ENCODE measurements at regions not wholly inside any gene's neighbourhood (a gene's known extent, or its start where the extent isn't known, plus 50 kb on each side); places are given as distances from the start of the nearest gene placed in this dataset.

GRCh38 chr15:97196048-97197014, 764.2 kb upstream of the ARRDC4 start:
- no peaks in the 10 kb centered on the region for H3K36me3 ChIP-seq
- H3K27me3 ChIP-seq (ENCODE audit: low read depth) = no peaks in the 10 kb centered on the region
- H3K27ac ChIP-seq (replicated peaks) = no peak overlapping the region
- no peak overlapping the region for H3K4me3 ChIP-seq
- peaks cover 15% of the 10 kb centered on the region for H3K9me3 ChIP-seq (replicated peaks)
- no peak for DNase-seq
- TF ChIP-seq CTCF (IDR thresholded peaks at IDR 0.05; ENCODE audit: borderline replicate concordance) = no peak
- no peaks in the 10 kb centered on the region for H3K4me1 ChIP-seq
- intact Hi-C loops (cut with micrococcal nuclease) = no loop called here

GRCh38 chr15:97199393-97200051, 761.0 kb upstream of the ARRDC4 start:
- Histone ChIP-seq H3K36me3 (no peaks in the 10 kb centered on the region), H3K9me3 (replicated peaks) (no peaks in the 10 kb centered on the region), H3K27ac (replicated peaks) (no peak overlapping the region), H3K4me1 (no peaks in the 10 kb centered on the region), H3K4me3 (no peak overlapping the region), H3K27me3 (ENCODE audit: low read depth) (no peaks in the 10 kb centered on the region)
- no peak for DNase-seq
- no peak for TF ChIP-seq CTCF (IDR thresholded peaks at IDR 0.05; ENCODE audit: borderline replicate concordance)
- intact Hi-C loops (cut with micrococcal nuclease) = no loop called here

GRCh38 chr15:97200161-97200560, 760.3 kb upstream of the ARRDC4 start:
- Histone ChIP-seq H3K36me3 (no peaks in the 10 kb centered on the region), H3K27me3 (ENCODE audit: low read depth) (no peaks in the 10 kb centered on the region), H3K4me1 (no peaks in the 10 kb centered on the region), H3K27ac (replicated peaks) (no peak overlapping the region), H3K9me3 (replicated peaks) (no peaks in the 10 kb centered on the region), H3K4me3 (no peak overlapping the region)
- intact Hi-C loops (cut with micrococcal nuclease) = no loop called here
- no peak for TF ChIP-seq CTCF (IDR thresholded peaks at IDR 0.05; ENCODE audit: borderline replicate concordance)
- DNase-seq = no peak

GRCh38 chr15:97210277-97210676, 750.2 kb upstream of the ARRDC4 start:
- intact Hi-C loops (cut with micrococcal nuclease) = no loop called here
- Histone ChIP-seq H3K4me3 (no peak overlapping the region), H3K27ac (replicated peaks) (no peak overlapping the region), H3K27me3 (ENCODE audit: low read depth) (no peaks in the 10 kb centered on the region), H3K36me3 (no peaks in the 10 kb centered on the region), H3K4me1 (no peaks in the 10 kb centered on the region), H3K9me3 (replicated peaks) (no peaks in the 10 kb centered on the region)
- no peak for TF ChIP-seq CTCF (IDR thresholded peaks at IDR 0.05; ENCODE audit: borderline replicate concordance)
- DNase-seq = no peak

- intact Hi-C loops (cut with micrococcal nuclease) = no loop called here
Observed at GRCh38 chr15:97215629-97216028, 744.9 kb upstream of the ARRDC4 start.

More at GRCh38 chr15:97215629-97216028, 744.9 kb upstream of the ARRDC4 start:
- no peaks in the 10 kb centered on the region for H3K9me3 ChIP-seq (replicated peaks)
- H3K27me3 ChIP-seq (ENCODE audit: low read depth) = no peaks in the 10 kb centered on the region
- no peaks in the 10 kb centered on the region for H3K4me1 ChIP-seq
- no peak overlapping the region for H3K27ac ChIP-seq (replicated peaks)
- no peaks in the 10 kb centered on the region for H3K36me3 ChIP-seq
- TF ChIP-seq CTCF (IDR thresholded peaks at IDR 0.05; ENCODE audit: borderline replicate concordance) = no peak
- H3K4me3 ChIP-seq = no peak overlapping the region
- DNase-seq = no peak
